Suprapubic skin (tissue), 4 donors: ENCODE measurements at regions not wholly inside any gene's neighbourhood (a gene's known extent, or its start where the extent isn't known, plus 50 kb on each side); places are given as distances from the start of the nearest gene placed in this dataset.

Experiments
- DNase-seq, 2 donors: peaks; one replicate each; pipeline ENCODE4 v3.0.0-alpha.2; 2019; ENCODE audit warnings: low spot score in 2 of 2
- H3K27ac ChIP-seq: fragments of 200-600 bp; sonication (generic); one replicate; pipeline ENCODE4 v1.5.1; 2019
- H3K27me3 ChIP-seq: fragments of 200-600 bp; sonication (generic); one replicate; pipeline ENCODE4 v1.5.1; 2019
- H3K36me3 ChIP-seq: fragments of 200-600 bp; sonication (generic); one replicate; pipeline ENCODE4 v1.5.1; 2019
- H3K4me1 ChIP-seq: fragments of 200-600 bp; sonication (generic); one replicate; pipeline ENCODE4 v1.5.1; 2019
- H3K4me3 ChIP-seq: fragments of 200-600 bp; sonication (generic); one replicate; pipeline ENCODE4 v1.5.1; 2019; ENCODE audit warnings: mild to moderate bottlenecking
- H3K9me3 ChIP-seq: fragments of 200-600 bp; sonication (generic); one replicate; pipeline ENCODE4 v1.5.1; 2019
- EP300 ChIP-seq: sonication (generic); formaldehyde crosslinking; IDR thresholded peaks from one replicate; pipeline ENCODE4 v1.6.1; 2017; ENCODE audit warnings: antibody characterized with exemption
- POLR2A ChIP-seq, 2 donors: fragments of 450-650 bp; IDR thresholded peaks; one replicate each; pipeline ENCODE4 v1.6.1; 2017; ENCODE audit warnings: antibody characterized with exemption in 2 of 2, mild to moderate bottlenecking in 2 of 2, moderate library complexity in 2 of 2
- POLR2AphosphoS5 ChIP-seq, 3 donors: sonication (generic); formaldehyde crosslinking; IDR thresholded peaks; one replicate each; pipeline ENCODE4 v1.6.1; 2017; ENCODE audit warnings: antibody characterized with exemption in 3 of 3
- WGBS: methylation state at CpG from one replicate; pipeline ENCODE4 v1.1.5; 2018; 5-methylcytosine and 5-hydroxymethylcytosine counted together
- TF ChIP-seq, protein P1 (sequence below), 2 donors: fragments of 200-600 bp in 1 of 2; fragments of 450-650 bp in 1 of 2; sonication (generic) in 1 of 2; IDR thresholded peaks; one replicate each; pipeline ENCODE4 v1.5.1; 2016 to 2019; ENCODE audit warnings: antibody characterized with exemption in 2 of 2, mild to moderate bottlenecking in 1 of 2, moderate library complexity in 1 of 2

DNA sequence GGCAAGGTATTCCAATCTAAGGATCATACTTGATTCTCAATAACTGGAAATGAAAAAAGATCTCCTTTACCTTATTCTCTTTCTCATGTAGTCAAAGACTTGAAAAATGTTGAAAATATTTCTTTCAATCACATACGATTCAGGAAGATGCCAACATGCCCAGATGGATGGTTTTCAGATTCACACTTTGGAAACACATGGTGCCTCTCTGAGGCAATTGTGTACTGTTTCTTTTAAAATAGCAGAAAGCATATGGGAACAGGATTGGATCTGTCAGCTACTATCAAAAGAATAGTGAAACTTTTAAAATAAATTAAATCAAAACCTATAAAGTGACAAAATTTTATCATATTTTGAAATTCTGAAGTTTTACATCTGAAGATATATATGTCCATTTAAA, 222.4 kb downstream of the SPRY2 start:
- Histone ChIP-seq H3K27me3 (no peaks in the 10 kb centered on the region), H3K9me3 (no peaks in the 10 kb centered on the region), H3K4me1 (no peaks in the 10 kb centered on the region), H3K36me3 (no peaks in the 10 kb centered on the region), H3K27ac (no peak overlapping the region), H3K4me3 (no peak overlapping the region)
- TF ChIP-seq EP300, result no peak
- TF ChIP-seq POLR2A (IDR thresholded peaks at IDR 0.05), result no peak
- TF ChIP-seq, protein P1, sequence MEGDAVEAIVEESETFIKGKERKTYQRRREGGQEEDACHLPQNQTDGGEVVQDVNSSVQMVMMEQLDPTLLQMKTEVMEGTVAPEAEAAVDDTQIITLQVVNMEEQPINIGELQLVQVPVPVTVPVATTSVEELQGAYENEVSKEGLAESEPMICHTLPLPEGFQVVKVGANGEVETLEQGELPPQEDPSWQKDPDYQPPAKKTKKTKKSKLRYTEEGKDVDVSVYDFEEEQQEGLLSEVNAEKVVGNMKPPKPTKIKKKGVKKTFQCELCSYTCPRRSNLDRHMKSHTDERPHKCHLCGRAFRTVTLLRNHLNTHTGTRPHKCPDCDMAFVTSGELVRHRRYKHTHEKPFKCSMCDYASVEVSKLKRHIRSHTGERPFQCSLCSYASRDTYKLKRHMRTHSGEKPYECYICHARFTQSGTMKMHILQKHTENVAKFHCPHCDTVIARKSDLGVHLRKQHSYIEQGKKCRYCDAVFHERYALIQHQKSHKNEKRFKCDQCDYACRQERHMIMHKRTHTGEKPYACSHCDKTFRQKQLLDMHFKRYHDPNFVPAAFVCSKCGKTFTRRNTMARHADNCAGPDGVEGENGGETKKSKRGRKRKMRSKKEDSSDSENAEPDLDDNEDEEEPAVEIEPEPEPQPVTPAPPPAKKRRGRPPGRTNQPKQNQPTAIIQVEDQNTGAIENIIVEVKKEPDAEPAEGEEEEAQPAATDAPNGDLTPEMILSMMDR (IDR thresholded peaks at IDR 0.05), result no peak
- no peak for TF ChIP-seq POLR2AphosphoS5 (IDR thresholded peaks at IDR 0.05)
- no peak for DNase-seq
- 88% methylated on average over 1 of the region's 1 CpG for WGBS

DNA sequence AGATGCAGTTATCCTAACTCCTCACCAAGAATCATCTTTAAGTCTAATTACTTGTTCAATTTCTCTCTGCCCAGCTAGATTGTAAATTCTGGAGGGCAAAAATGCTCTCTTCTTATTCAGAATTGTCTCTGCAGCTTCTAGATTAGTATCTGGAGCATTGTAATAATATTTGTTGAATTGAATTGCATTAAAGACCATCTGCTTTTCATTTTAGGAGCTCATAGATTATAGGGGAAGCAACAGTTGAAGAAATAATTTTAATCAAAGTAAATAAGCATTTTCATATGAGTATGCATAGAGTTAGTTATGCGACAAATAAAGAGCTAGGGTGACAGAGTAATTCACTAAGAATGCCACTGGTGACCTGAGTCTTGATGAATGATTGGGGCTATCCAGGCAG, 222.8 kb downstream of the SPRY2 start:
- Histone ChIP-seq H3K4me3 (no peak overlapping the region), H3K36me3 (no peaks in the 10 kb centered on the region), H3K9me3 (no peaks in the 10 kb centered on the region), H3K4me1 (no peaks in the 10 kb centered on the region), H3K27me3 (no peaks in the 10 kb centered on the region), H3K27ac (no peak overlapping the region)
- no peak for DNase-seq
- TF ChIP-seq, protein P1 (IDR thresholded peaks at IDR 0.05), result no peak
- TF ChIP-seq POLR2A (IDR thresholded peaks at IDR 0.05) (no peak), EP300 (no peak), POLR2AphosphoS5 (IDR thresholded peaks at IDR 0.05) (no peak)
- WGBS, result 75% methylated on average over 1 of the region's 1 CpG

DNA sequence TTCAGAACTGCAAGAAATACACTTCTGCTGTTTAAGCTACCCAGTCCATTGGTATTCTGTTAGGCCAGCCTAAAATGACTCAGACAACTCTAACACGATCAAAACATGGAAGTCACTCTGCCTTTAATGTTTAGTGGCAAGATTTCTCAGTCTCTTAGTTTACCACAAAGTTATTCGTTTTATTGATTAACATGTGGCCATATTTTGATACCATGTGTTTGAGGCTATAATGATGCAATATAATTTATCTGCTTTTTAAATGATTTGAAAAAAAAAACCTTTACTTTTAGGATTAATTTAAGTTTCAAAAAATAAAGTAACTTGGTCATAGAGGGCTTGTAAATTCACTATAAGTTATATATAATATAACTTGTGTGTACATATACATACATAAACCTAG, 223.4 kb downstream of the SPRY2 start:
- H3K27me3 ChIP-seq, result no peaks in the 10 kb centered on the region
- WGBS, result 88% methylated on average over 2 of the region's 2 CpGs
- no peak for TF ChIP-seq POLR2AphosphoS5 (IDR thresholded peaks at IDR 0.05)
- TF ChIP-seq, protein P1 (IDR thresholded peaks at IDR 0.05), result no peak
- no peak for TF ChIP-seq EP300
- TF ChIP-seq POLR2A (IDR thresholded peaks at IDR 0.05), result no peak
- H3K4me3 ChIP-seq, result no peak overlapping the region
- DNase-seq, result no peak
- H3K27ac ChIP-seq, result no peak overlapping the region
- no peaks in the 10 kb centered on the region for H3K4me1 ChIP-seq
- no peaks in the 10 kb centered on the region for H3K36me3 ChIP-seq
- H3K9me3 ChIP-seq, result no peaks in the 10 kb centered on the region

DNA sequence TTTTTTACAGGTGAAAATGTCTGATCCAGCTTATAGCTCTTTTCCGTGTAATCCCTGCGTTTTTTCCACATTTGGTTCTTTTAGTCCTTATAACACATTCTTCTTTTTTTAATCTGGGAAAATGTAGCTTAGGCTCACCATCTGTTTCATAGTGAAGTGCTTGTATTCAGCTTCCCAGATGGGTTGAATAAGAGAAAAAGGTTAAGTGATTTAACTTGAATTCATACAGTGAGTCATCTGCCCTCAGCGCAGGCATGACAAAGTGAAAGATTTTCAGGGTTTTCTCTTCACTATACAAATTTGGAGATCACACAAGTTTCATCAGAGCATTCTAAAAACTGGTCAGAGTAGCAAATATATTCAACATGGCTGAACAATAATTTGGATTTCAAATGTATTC, 224.8 kb downstream of the SPRY2 start:
- TF ChIP-seq POLR2A (IDR thresholded peaks at IDR 0.05) (no peak), EP300 (no peak), POLR2AphosphoS5 (IDR thresholded peaks at IDR 0.05) (no peak)
- TF ChIP-seq, protein P1 (IDR thresholded peaks at IDR 0.05), result no peak
- Histone ChIP-seq H3K27me3 (no peaks in the 10 kb centered on the region), H3K36me3 (no peaks in the 10 kb centered on the region), H3K9me3 (no peaks in the 10 kb centered on the region), H3K27ac (no peak overlapping the region), H3K4me3 (no peak overlapping the region), H3K4me1 (no peaks in the 10 kb centered on the region)
- WGBS, result 70% methylated on average over 3 of the region's 3 CpGs
- no peak for DNase-seq

DNA sequence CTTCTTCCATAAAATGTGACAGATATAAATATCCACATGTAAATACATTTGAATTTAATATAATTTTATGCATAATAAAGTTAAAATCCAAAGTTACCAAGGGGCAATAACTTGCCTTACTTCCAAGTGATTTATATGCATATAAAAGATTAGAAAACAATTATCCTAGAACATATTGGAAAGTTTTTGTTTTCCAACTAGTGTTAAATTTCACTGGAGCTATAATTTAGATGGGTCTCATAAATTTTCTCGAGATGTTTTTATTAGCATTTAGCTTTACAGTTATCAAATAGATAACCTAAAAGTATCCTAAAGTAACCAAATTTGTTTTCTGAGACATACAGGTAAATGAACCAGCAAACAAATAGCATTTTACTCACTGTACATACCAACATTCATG, 225.3 kb downstream of the SPRY2 start:
- Histone ChIP-seq H3K36me3 (no peaks in the 10 kb centered on the region), H3K4me1 (no peaks in the 10 kb centered on the region), H3K4me3 (no peak overlapping the region), H3K27ac (no peak overlapping the region), H3K27me3 (no peaks in the 10 kb centered on the region), H3K9me3 (no peaks in the 10 kb centered on the region)
- no peak for DNase-seq
- TF ChIP-seq, protein P1 (IDR thresholded peaks at IDR 0.05), result no peak
- no peak for TF ChIP-seq POLR2AphosphoS5 (IDR thresholded peaks at IDR 0.05)
- no peak for TF ChIP-seq EP300
- 77% methylated on average over 1 of the region's 1 CpG for WGBS
